Caco-2 (cell line): ENCODE measurements at regions not wholly inside any gene's neighbourhood (a gene's known extent, or its start where the extent isn't known, plus 50 kb on each side); places are given as distances from the start of the nearest gene placed in this dataset.

Source experiments
- BruUV-seq: library from RNA; stranded (reverse); fragments of 400-500 nt; replicated peaks from 2 replicates; lab custom pipeline; 2021; lab: Mats Ljungman, UMichigan
- CTCF ChIA-PET: fragments of 300-600 bp; sonication (Branson Sonifier 250); formaldehyde crosslinking; loops from one replicate; lab custom pipeline; 2022; ENCODE audit warnings: antibody characterized with exemption; lab: Charles Lee
- POLR2A ChIA-PET: fragments of 300-600 bp; sonication (Branson Sonifier 250); formaldehyde crosslinking; loops from one replicate; lab custom pipeline; 2022; ENCODE audit warnings: antibody characterized with exemption; lab: Charles Lee
- DNase-seq, 2 experiments: peaks; one replicate each; pipeline versions ENCODE4 v3.0.0 to v3.0.0-alpha.2; 2020 to 2022
- H3K27me3 ChIP-seq: replicated peaks from 2 replicates; pipeline ENCODE4 v1.6.0; 2011; ENCODE audit warnings: low read length; ENCODE audit not compliant: control insufficient read depth, insufficient read depth
- H3K36me3 ChIP-seq: 2 replicates; pipeline ENCODE4 v1.5.1; 2011; ENCODE audit warnings: low read length; ENCODE audit not compliant: control insufficient read depth, insufficient read depth
- H3K4me1 ChIP-seq: fragments of 250-450 bp; sonication (Bioruptor Pico); 2 replicates; pipeline ENCODE4 v1.5.1; 2020; ENCODE audit warnings: mild to moderate bottlenecking
- H3K4me3 ChIP-seq: 2 replicates; pipeline ENCODE4 v1.5.1; 2011; ENCODE audit warnings: low read depth, mild to moderate bottlenecking, control low read depth, low read length
- H3K9me3 ChIP-seq: fragments of 250-450 bp; sonication (Bioruptor Pico); 2 replicates; pipeline ENCODE4 v1.5.1; 2020; ENCODE audit warnings: mild to moderate bottlenecking, moderate library complexity
- H3K27ac Mint-ChIP-seq: one replicate; pipeline ENCODE4 v1.8.0; 2022; ENCODE audit warnings: mixed read lengths; ENCODE audit not compliant: unreplicated experiment
- H3K27me3 Mint-ChIP-seq: one replicate; pipeline ENCODE4 v1.8.0; 2022; ENCODE audit warnings: mixed read lengths; ENCODE audit not compliant: insufficient read depth, unreplicated experiment
- H3K36me3 Mint-ChIP-seq: one replicate; pipeline ENCODE4 v1.8.0; 2022; ENCODE audit warnings: mild to moderate bottlenecking, mixed read lengths; ENCODE audit not compliant: insufficient read depth, unreplicated experiment
- H3K4me1 Mint-ChIP-seq: one replicate; pipeline ENCODE4 v1.8.0; 2022; ENCODE audit warnings: low read depth, mixed read lengths; ENCODE audit not compliant: unreplicated experiment
- H3K4me3 Mint-ChIP-seq: one replicate; pipeline ENCODE4 v1.8.0; 2022; ENCODE audit warnings: mild to moderate bottlenecking, moderate library complexity, mixed read lengths; ENCODE audit not compliant: unreplicated experiment
- H3K9me3 Mint-ChIP-seq: one replicate; pipeline ENCODE4 v1.8.0; 2022; ENCODE audit warnings: mixed read lengths; ENCODE audit not compliant: unreplicated experiment
- intact Hi-C: fragments of 100-400 bp; cut with micrococcal nuclease; formaldehyde crosslinking; loops from one replicate; pipeline ENCODE4 v1.10.0; 2022; ENCODE audit not compliant: unreplicated experiment
- TF ChIP-seq, protein P1 (sequence below), 2 experiments: fragments of 200-600 bp in 1 of 2; IDR thresholded peaks; 1 replicate in 1 of 2; 2 replicates in 1 of 2; pipeline versions ENCODE4 v1.5.1 to v1.8.0; 2011 to 2022; ENCODE audit warnings: antibody characterized with exemption in 1 of 2, control low read depth in 1 of 2, inconsistent platforms in 1 of 2, low read depth in 1 of 2, low read length in 1 of 2, mild to moderate bottlenecking in 1 of 2, moderate library complexity in 1 of 2; ENCODE audit not compliant: insufficient read depth in 1 of 2, severe bottlenecking in 1 of 2, unreplicated experiment in 1 of 2

DNA sequence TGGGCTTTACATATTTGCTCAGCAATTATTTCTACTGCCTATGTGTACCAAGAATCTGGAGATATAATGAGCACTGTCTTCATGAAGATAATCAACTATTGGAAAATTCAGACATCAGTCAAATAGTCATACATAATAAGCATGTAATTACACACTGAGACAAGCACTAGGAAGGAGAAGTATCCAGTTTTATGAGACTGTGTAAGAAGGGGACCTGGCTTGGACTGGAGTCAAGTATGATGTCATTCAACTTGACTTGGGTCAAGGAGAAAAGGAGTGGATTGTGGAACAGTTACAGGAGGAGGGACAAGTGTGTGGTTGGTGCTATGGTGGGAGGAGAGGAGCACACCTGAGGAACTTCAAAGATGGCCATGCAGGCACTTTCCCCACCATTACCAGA, 419.8 kb upstream of the TRIB2 start:
- Histone ChIP-seq H3K36me3 (no peaks in the 10 kb centered on the region), H3K9me3 (no peaks in the 10 kb centered on the region), H3K27me3 (no peaks in the 10 kb centered on the region), H3K4me3 (no peak overlapping the region), H3K4me1 (no peaks in the 10 kb centered on the region)
- no peak for DNase-seq
- H3K9me3 Mint-ChIP-seq: no peaks in the 10 kb centered on the region
- H3K4me3 Mint-ChIP-seq: no peak overlapping the region
- ChIA-PET CTCF (no interaction called here), POLR2A (no interaction called here)
- H3K27ac Mint-ChIP-seq: no peak overlapping the region
- intact Hi-C loops: no loop called here
- H3K27me3 Mint-ChIP-seq: peaks cover 9% of the 10 kb centered on the region
- H3K4me1 Mint-ChIP-seq: no peaks in the 10 kb centered on the region
- BruUV-seq: no TSS peak
- TF ChIP-seq, protein P1, sequence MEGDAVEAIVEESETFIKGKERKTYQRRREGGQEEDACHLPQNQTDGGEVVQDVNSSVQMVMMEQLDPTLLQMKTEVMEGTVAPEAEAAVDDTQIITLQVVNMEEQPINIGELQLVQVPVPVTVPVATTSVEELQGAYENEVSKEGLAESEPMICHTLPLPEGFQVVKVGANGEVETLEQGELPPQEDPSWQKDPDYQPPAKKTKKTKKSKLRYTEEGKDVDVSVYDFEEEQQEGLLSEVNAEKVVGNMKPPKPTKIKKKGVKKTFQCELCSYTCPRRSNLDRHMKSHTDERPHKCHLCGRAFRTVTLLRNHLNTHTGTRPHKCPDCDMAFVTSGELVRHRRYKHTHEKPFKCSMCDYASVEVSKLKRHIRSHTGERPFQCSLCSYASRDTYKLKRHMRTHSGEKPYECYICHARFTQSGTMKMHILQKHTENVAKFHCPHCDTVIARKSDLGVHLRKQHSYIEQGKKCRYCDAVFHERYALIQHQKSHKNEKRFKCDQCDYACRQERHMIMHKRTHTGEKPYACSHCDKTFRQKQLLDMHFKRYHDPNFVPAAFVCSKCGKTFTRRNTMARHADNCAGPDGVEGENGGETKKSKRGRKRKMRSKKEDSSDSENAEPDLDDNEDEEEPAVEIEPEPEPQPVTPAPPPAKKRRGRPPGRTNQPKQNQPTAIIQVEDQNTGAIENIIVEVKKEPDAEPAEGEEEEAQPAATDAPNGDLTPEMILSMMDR (IDR thresholded peaks at IDR 0.05; ENCODE audit: insufficient read depth in 1 of 2, low read depth in 1 of 2, low read length in 1 of 2, severe bottlenecking in 1 of 2, unreplicated experiment in 1 of 2): no peak
- H3K36me3 Mint-ChIP-seq: no peaks in the 10 kb centered on the region

DNA sequence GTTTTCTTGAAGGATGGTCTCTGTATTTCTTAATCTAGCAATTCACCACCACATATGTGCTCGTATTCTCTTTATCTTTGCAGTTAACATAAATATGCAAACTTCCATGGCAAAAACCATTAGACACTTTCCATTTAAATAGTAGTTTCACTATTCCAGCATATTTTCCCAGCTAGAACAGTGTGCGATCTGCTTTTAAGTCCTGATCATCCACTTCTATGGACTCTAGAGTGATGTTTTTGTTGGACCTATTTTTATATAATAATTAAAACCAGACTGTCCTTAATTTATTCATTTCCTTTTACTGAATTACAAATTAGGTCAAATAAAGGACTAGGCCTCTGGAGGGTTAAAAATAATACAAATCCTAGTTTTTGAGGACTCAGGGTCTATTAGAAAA, 418.4 kb upstream of the TRIB2 start:
- Mint-ChIP-seq H3K36me3 (no peaks in the 10 kb centered on the region), H3K9me3 (no peaks in the 10 kb centered on the region), H3K4me3 (no peak overlapping the region), H3K27me3 (peaks cover 9% of the 10 kb centered on the region), H3K4me1 (no peaks in the 10 kb centered on the region), H3K27ac (no peak overlapping the region)
- H3K9me3 ChIP-seq: no peaks in the 10 kb centered on the region
- no peak for DNase-seq
- intact Hi-C loops: no loop called here
- TF ChIP-seq, protein P1 (IDR thresholded peaks at IDR 0.05; ENCODE audit: insufficient read depth in 1 of 2, low read depth in 1 of 2, low read length in 1 of 2, severe bottlenecking in 1 of 2, unreplicated experiment in 1 of 2): no peak
- no peaks in the 10 kb centered on the region for H3K36me3 ChIP-seq
- BruUV-seq: no TSS peak
- ChIA-PET CTCF (no interaction called here), POLR2A (no interaction called here)
- no peaks in the 10 kb centered on the region for H3K27me3 ChIP-seq
- H3K4me1 ChIP-seq: no peaks in the 10 kb centered on the region
- H3K4me3 ChIP-seq: no peak overlapping the region

DNA sequence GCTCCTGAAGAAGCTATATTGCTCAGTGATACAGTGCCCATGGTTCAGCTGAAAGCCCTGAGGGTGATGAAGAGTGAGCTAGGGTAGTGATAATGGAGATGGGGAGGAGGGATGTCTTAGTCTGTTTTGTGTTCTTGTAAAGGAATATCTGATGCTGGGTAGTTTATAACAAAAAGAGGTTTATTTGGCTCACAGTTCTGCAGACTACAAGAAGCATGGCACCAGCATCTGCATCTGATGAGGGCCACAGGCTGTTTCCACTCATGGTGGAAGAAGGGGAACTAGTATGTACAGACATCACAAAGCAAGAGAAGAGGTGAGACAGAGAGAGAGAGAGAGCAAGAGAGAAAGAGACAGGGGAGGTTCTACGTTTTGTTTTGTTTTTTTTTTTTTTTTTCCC, 417.3 kb upstream of the TRIB2 start:
- H3K9me3 Mint-ChIP-seq: no peaks in the 10 kb centered on the region
- H3K27me3 Mint-ChIP-seq: peaks cover 6% of the 10 kb centered on the region
- Histone ChIP-seq H3K9me3 (no peaks in the 10 kb centered on the region), H3K4me3 (no peak overlapping the region), H3K27me3 (no peaks in the 10 kb centered on the region), H3K4me1 (no peaks in the 10 kb centered on the region), H3K36me3 (no peaks in the 10 kb centered on the region)
- ChIA-PET POLR2A (no interaction called here), CTCF (no interaction called here)
- TF ChIP-seq, protein P1 (IDR thresholded peaks at IDR 0.05; ENCODE audit: insufficient read depth in 1 of 2, low read depth in 1 of 2, low read length in 1 of 2, severe bottlenecking in 1 of 2, unreplicated experiment in 1 of 2): no peak
- no peaks in the 10 kb centered on the region for H3K4me1 Mint-ChIP-seq
- intact Hi-C loops: no loop called here
- no peaks in the 10 kb centered on the region for H3K36me3 Mint-ChIP-seq
- BruUV-seq: no TSS peak
- no peak for DNase-seq
- no peak overlapping the region for H3K4me3 Mint-ChIP-seq
- H3K27ac Mint-ChIP-seq: no peak overlapping the region
